NCI-H187 (cell line): ENCODE measurements at regions not wholly inside any gene's neighbourhood (a gene's known extent, or its start where the extent isn't known, plus 50 kb on each side); places are given as distances from the start of the nearest gene placed in this dataset.

Experiments used
- DNase-seq, 2 experiments: peaks; one replicate each; lab custom pipeline; 2025; lab: John Stamatoyannopoulos, UW

- no peak for DNase-seq
Measured at GRCh38 chr2:18182861-18183260, 304.4 kb downstream of the KCNS3 start.

- DNase-seq = no peak
Measured at GRCh38 chr2:18180912-18181311, 302.4 kb downstream of the KCNS3 start.

- DNase-seq = no peak
Measured at GRCh38 chr2:18180031-18180610, 301.7 kb downstream of the KCNS3 start.

- peak in 1 of 2 experiments; percentile 10 for DNase-seq
Measured at GRCh38 chr2:18178736-18179349, 300.4 kb downstream of the KCNS3 start.

GRCh38 chr2:18176679-18177215 is 298.3 kb downstream of the KCNS3 start:
- no peak for DNase-seq

- no peak for DNase-seq
Measured at GRCh38 chr2:18172607-18173006, 294.1 kb downstream of the KCNS3 start.

GRCh38 chr2:18171191-18172139 is 293.0 kb downstream of the KCNS3 start:
- no peak for DNase-seq

- DNase-seq = no peak
Measured at GRCh38 chr2:18170642-18171041, 292.2 kb downstream of the KCNS3 start.

GRCh38 chr2:18169893-18170175 is 291.4 kb downstream of the KCNS3 start:
- DNase-seq = no peak

- DNase-seq = no peak
Measured at GRCh38 chr2:18169121-18169892, 290.8 kb downstream of the KCNS3 start.

GRCh38 chr2:18167871-18168270 is 289.4 kb downstream of the KCNS3 start:
- DNase-seq = no peak

- DNase-seq = no peak
Measured at GRCh38 chr2:18161681-18162080, 283.2 kb downstream of the KCNS3 start.

GRCh38 chr2:18159896-18160295 is 281.4 kb downstream of the KCNS3 start:
- DNase-seq = no peak

GRCh38 chr2:18156421-18156820 is 278.0 kb downstream of the KCNS3 start:
- no peak for DNase-seq

GRCh38 chr2:18156002-18156401 is 277.5 kb downstream of the KCNS3 start:
- no peak for DNase-seq

GRCh38 chr2:18154812-18155211 is 276.3 kb downstream of the KCNS3 start:
- DNase-seq = no peak

GRCh38 chr2:18154259-18154658 is 275.8 kb downstream of the KCNS3 start:
- DNase-seq = no peak

GRCh38 chr2:18153741-18154140 is 275.3 kb downstream of the KCNS3 start:
- DNase-seq = no peak

GRCh38 chr2:18151237-18151636 is 272.8 kb downstream of the KCNS3 start:
- no peak for DNase-seq

GRCh38 chr2:18149660-18150246 is 271.3 kb downstream of the KCNS3 start:
- DNase-seq = no peak

GRCh38 chr2:18136881-18137475 is 258.5 kb downstream of the KCNS3 start:
- DNase-seq = no peak
